ENCODE measurements at regions not wholly inside any gene's neighbourhood (a gene's known extent, or its start where the extent isn't known, plus 50 kb on each side); places are given as distances from the start of the nearest gene placed in this dataset.
"Not testable (repeated sequence)": the region's sequence is repeated elsewhere in the genome, so short reads cannot be mapped to it uniquely, and the experiment has no call there.

DNA sequence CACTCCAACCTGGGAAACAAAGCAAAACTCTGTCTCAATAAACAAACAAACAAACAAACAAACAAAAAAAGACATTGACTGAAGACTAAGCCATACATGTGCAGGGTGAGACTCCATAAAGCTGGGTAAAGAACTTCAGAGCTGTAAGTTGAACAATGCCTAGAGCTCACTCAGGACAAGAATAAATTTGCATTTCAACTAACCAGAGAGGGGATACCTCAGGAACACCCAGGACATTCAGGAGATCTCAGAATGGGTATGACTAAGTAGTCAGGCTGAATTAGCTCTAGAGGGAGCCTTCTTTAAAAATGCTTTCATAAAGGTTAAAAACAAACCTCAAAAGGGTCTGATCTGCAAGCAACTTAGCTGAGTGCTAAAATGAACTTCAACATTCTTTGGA, 267.7 kb upstream of the DIO3 start:
- intact Hi-C loops (cut with DNase I): no loop called here

DNA sequence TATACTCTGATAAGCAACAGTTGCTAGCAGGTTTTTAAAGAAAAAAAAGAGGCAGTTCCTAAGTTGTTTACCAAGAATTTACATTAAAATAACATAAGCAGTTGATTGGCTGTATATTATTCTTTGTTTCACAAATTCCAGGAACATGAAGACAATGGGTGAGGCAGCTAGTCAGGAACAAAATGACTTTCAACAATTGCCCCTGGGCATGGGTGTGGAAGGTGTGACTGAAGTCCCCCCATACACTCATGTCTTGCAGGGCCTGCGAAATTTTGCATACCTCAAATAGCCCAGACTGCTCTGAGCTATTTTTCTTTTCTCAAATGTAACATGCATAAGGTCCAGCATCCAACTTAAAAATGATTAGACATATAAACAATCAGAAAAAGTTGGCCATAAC, 267.2 kb upstream of the DIO3 start:
- DNase-seq: no peak
- TF ChIP-seq, protein P1, sequence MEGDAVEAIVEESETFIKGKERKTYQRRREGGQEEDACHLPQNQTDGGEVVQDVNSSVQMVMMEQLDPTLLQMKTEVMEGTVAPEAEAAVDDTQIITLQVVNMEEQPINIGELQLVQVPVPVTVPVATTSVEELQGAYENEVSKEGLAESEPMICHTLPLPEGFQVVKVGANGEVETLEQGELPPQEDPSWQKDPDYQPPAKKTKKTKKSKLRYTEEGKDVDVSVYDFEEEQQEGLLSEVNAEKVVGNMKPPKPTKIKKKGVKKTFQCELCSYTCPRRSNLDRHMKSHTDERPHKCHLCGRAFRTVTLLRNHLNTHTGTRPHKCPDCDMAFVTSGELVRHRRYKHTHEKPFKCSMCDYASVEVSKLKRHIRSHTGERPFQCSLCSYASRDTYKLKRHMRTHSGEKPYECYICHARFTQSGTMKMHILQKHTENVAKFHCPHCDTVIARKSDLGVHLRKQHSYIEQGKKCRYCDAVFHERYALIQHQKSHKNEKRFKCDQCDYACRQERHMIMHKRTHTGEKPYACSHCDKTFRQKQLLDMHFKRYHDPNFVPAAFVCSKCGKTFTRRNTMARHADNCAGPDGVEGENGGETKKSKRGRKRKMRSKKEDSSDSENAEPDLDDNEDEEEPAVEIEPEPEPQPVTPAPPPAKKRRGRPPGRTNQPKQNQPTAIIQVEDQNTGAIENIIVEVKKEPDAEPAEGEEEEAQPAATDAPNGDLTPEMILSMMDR (IDR thresholded peaks at IDR 0.05): no peak
- no peak for ATAC-seq
- H3K27me3 ChIP-seq: peaks cover 0 to 21% (median 3%) of the 10 kb centered on the region in 7 donors
- H3K4me3 ChIP-seq: no peak overlapping the region
- WGBS, 2 donors: 69 to 71% methylated on average over 1 of the region's 1 CpG
- no peaks in the 10 kb centered on the region for H3K36me3 ChIP-seq
- H3K4me1 ChIP-seq: no peaks in the 10 kb centered on the region
- intact Hi-C loops (cut with DNase I): no loop called here
- no peak overlapping the region for H3K27ac ChIP-seq
- peaks cover 0 to 28% (median 13%) of the 10 kb centered on the region in 11 donors for H3K9me3 ChIP-seq

More for the DNA sequence above, 267.7 kb upstream of the DIO3 start:
- Histone ChIP-seq H3K36me3 (no peaks in the 10 kb centered on the region), H3K4me1 (no peaks in the 10 kb centered on the region), H3K9me3 (peaks cover 0 to 28% (median 13%) of the 10 kb centered on the region in 11 donors), H3K27me3 (peaks cover 0 to 20% (median 4%) of the 10 kb centered on the region in 7 donors), H3K4me3 (no peak overlapping the region), H3K27ac (no peak overlapping the region)
- DNase-seq (no peak), ATAC-seq (no peak)
- TF ChIP-seq, protein P1 (IDR thresholded peaks at IDR 0.05): no peak

DNA sequence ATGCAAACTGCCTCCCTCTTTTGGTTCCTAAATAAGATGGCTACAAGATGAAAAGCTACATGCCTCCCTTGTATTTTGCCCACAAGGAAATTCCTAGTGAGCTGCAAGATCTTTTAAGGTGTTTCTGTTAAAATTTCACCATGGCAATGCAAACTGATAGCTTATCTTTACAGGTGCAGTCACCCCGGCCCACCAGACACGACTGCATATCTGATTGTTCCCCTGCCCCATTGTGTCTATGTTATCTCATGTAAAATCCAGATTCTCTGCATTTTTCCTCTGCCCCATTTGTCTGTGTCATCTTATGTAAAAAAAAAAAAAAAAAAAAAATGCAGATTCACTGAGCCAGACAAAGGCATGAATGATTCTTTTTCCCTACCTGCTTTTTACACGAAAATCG, 261.5 kb upstream of the DIO3 start:
- intact Hi-C loops (cut with DNase I); H3K36me3 ChIP-seq; ATAC-seq; H3K27ac ChIP-seq; DNase-seq; H3K4me3 ChIP-seq; H3K4me1 ChIP-seq: not testable (repeated sequence)
- peaks cover 0 to 40% (median 13%) of the 10 kb centered on the region in 11 donors for H3K9me3 ChIP-seq
- H3K27me3 ChIP-seq: peaks cover 0 to 11% (median 9%) of the 10 kb centered on the region in 7 donors
- 50 to 51% methylated on average over 4 of the region's 4 CpGs for WGBS, 2 donors

DNA sequence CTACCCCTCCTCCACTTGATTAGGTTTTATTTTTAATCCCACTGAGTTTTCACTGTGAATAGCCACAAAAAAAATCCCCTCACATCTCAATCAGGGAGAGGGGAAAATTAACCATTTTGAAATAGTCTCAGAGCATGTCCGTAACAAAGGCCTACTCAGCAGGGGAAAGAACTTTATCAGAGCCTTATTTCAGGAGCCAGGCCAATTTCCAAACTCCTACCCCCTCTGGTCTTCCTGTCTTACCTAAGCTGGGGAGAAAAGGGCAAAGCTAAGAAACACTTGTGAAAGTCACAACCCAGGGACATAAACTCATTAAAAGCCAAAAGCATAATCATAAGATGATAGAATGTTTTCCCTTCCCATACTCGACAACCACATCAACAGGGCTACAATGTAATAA, 260.3 kb upstream of the DIO3 start:
- WGBS, 2 donors: 64 to 67% methylated on average over 2 of the region's 2 CpGs
- H3K4me1 ChIP-seq: no peaks in the 10 kb centered on the region
- H3K27ac ChIP-seq: no peak overlapping the region
- H3K9me3 ChIP-seq: peaks cover 0 to 34% (median 13%) of the 10 kb centered on the region in 11 donors
- no peak overlapping the region for H3K4me3 ChIP-seq
- ATAC-seq: no peak
- TF ChIP-seq, protein P1 (IDR thresholded peaks at IDR 0.05): no peak
- no peaks in the 10 kb centered on the region for H3K36me3 ChIP-seq
- no peak for DNase-seq
- H3K27me3 ChIP-seq: peaks cover 0 to 11% (median 9%) of the 10 kb centered on the region in 7 donors
- intact Hi-C loops (cut with DNase I): no loop called here

DNA sequence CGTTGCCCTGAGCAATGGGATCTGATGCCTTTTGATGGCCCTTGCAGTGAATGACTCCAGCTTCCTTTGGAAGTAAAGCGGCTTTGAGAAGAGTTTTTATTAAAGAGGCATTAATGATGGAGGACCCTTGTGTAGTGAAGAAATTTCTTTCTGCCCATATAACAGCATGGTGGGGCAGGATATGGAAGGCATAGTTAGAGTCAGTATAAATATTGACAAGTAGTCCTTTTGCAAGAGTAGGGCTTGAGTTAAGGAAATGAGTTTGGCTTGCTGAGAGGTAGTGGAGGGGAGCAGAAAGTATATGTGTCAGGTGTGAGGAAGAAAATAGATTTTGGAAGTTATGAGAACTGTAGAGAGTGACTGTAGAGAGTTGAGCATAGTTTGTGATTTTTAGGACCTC, 254.1 kb upstream of the DIO3 start:
- H3K27me3 ChIP-seq; intact Hi-C loops (cut with DNase I); ATAC-seq; H3K9me3 ChIP-seq; H3K36me3 ChIP-seq; H3K4me3 ChIP-seq; DNase-seq; H3K4me1 ChIP-seq; H3K27ac ChIP-seq: not testable (repeated sequence)
- whole genome bisulfite sequencing, 2 donors: 85 to 88% methylated on average over 2 of the region's 2 CpGs

DNA sequence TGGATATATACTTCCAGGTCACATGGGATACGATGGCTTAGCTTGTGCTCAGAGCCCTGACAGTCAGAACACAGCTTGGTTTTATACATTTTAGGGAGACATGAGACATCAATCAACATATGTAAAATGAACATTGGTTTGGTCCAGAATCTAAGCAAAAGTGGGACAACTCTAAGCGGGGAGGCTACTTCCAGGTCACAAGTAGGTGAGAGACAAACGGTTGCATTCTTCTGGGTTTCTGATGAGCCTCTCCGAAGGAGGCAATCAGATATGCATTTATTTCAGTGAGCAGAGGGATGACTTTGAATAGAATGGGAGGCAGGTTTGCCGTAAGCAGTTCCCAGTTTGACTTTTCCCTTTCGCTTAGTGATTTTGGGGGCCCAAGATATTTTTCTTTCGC, 250.1 kb upstream of the DIO3 start:
- 72 to 75% methylated on average over 7 of the region's 7 CpGs for WGBS, 2 donors
- H3K27me3 ChIP-seq; H3K4me1 ChIP-seq; H3K36me3 ChIP-seq; H3K27ac ChIP-seq; ATAC-seq; H3K4me3 ChIP-seq; DNase-seq; intact Hi-C loops (cut with DNase I): not testable (repeated sequence)
- H3K9me3 ChIP-seq: peaks cover 0 to 13% (median 5%) of the 10 kb centered on the region in 11 donors
